CD4-positive, alpha-beta T cell treated with Interleukin-15 for 4 hours (primary cell): ENCODE measurements at regions not wholly inside any gene's neighbourhood (a gene's known extent, or its start where the extent isn't known, plus 50 kb on each side); places are given as distances from the start of the nearest gene placed in this dataset.

ENCODE experiments used
- DNase-seq: peaks from one replicate; pipeline ENCODE4 v3.0.0-alpha.2; 2020; ENCODE audit warnings: low spot score

- DNase-seq, result no peak
Observed at GRCh38 chr5:63726496-63726895, 235.7 kb downstream of the HTR1A start.

DNA sequence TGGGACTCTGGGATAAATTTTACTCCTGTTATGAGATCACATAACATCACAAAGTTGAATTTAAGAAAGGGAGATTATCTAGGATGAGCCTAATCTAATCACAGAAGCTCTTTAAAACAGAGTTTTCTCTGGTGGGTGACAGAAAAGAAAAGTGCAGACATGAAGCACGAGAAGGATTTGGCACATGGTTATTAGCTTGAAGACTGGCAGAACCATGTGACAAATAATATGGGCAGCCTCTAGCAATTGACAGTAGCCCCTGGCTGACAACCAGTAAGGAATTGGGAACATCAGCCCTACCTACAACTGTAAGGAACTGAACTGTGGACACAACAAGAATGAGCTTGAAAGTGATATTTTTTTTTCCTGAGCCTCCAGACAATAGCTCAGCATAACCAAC, 243.1 kb downstream of the HTR1A start:
- no peak for DNase-seq

DNA sequence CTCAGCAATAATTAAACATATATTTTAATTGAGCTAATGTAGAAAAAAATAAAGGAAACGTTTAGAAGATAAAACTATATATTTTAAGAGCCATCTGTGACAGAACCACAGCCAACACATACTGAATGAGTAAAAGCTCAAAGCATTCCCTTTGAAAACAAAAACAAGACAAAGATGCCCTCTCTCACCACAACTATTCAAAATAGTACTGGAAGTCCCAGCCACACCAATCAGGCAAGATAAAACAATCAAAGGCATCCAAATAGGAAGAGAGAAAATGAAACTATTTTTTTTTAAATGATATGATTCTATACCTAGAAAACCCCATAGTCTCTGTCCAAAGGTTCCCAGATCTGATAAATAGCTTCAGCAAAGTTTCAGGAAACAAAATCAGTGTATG, 262.0 kb downstream of the HTR1A start:
- no peak for DNase-seq

DNA sequence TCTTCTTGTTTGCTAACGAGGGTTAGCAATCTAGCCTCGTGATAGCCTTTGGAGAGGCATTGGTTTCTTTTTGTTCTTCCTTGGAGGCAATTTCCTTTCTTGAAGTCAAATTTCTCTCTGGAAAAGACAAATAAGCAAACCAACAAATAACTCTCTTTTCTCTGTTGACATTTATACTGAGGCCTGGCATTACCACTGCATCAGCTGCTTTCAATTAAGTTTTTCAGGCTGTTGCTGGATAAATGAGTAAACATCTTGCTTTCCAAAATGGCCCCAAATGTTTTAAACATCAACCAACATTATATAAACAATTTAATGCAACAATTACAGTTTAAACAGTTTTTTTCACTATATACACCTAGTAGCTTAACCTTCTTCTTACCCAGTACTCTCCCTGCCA, 264.4 kb downstream of the HTR1A start:
- no peak for DNase-seq

GRCh38 chr5:63690546-63690945, 271.7 kb downstream of the HTR1A start:
- no peak for DNase-seq

DNA sequence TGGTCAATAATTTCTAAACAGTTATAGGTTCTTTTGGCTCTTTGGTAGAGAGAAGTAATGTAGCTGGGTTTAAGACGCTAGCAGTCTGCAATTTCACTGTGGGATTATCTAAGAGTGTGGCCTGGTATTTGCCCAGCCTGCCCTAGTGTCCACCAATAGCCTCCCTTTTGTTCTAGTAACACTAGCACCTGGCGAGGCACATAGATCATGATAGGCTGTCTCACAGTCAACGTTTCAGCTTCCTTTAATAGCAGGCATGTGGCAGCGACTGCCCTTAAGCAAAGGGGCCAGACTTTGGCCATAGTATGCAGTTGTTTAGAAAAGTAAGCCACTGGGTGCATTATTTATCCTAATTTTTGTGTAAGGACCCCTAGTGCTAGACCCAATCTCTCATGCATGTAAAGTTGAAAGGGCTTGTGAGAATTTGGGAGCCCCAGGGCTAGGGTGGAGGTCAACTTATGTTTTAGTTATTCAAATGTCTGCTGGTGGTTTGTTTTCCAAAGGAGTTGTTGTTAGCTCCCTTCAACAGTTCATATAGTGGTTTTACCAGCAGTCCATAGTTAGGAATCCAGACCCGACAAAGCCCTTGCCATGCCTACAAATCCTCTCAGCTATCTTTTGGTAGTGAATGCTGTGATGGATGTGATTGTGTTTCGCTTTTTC, 274.3 kb downstream of the HTR1A start:
- no peak for DNase-seq

GRCh38 chr5:63686938-63687337, 275.3 kb downstream of the HTR1A start:
- DNase-seq, result no peak

DNA sequence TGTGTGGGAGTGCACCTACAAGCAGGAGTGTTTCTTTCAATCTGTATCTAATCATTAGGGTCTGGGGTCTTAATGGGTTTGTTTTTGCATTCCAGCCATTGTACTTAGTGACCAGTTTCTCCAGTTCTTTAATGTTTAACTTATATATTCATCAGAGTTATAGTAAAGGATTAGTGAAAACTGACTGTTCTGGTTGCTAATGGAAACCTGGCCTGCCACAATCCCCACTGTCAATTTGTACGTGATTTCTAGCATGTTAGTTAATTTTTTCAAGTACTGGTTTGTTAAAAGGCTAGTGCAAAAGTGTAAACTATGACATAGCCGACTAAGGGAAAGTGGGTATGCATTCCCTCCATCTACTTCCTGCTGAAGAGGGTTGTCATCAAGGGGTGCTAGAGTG, 276.1 kb downstream of the HTR1A start:
- DNase-seq, result no peak

DNA sequence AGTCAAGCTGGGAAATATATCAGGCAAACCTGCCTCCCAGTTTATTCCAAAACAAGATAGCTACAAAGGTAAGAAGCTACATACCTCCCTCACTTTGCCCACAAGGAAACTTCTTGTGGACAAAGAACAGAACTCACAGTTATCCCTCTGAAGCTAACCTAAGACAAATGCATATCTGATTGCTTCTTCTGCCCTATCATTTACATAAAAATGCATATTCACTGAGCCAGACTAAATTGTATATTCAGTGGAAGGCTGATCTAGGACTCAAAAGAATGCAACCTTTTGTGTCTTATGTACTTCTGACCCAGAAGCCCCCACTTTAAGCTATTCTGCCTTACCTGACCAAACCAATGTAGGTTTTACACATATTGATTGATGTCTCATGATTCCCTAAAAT, 276.8 kb downstream of the HTR1A start:
- no peak for DNase-seq

GRCh38 chr5:63674881-63675280, 287.4 kb downstream of the HTR1A start:
- no peak for DNase-seq

DNA sequence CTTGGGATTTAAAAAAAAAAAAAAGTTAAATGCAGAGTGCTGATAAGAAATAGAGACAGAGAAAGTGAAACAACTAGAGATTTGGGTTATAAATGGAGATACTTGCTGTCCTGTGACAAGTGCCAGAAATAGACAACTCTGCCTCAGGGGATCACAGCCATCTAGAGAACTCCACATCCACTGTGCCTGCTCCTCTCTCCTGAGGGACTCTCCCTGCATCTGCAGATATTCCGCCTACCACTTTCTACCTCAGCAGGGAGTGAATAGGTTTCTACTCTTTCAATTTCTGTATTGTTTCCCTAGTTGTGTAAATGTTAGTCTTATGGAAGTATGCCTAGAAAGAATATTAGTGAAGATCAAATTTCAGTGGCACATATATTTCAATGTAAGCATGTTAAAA, 307.2 kb downstream of the HTR1A start:
- no peak for DNase-seq

GRCh38 chr5:63650581-63650980, 311.7 kb downstream of the HTR1A start:
- no peak for DNase-seq

GRCh38 chr5:63648376-63648775, 313.9 kb downstream of the HTR1A start:
- no peak for DNase-seq

DNA sequence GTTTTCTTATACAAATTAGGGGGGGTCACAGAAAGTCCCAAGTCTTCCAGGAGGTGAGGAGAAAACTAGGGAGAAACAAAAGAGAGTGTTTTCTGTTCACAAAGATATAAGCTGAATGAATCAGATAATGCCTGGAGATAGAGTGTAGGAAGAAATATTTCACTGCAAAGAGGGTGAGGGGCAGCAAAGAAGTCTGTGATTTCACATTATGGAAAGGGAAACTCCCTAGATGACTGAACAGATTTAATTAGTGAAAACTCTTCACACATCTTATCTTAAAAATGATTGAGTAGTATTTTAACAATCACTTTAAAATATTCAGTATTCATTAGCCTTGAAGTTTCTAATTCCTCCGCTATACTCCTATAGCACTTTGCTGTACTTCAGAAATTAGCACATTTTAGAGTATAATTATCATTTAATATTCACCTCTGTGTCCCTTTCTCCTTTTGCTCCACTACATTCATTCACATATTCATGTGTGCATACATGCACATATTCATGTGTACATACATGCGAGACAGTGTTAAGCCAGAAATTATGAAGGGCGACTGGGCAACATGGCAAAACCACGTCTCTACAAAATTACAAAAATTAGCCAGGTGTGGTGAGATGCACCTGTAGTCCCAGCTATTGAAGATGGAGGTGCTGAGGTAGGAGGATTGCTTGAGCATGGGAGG, 332.2 kb downstream of the HTR1A start:
- no peak for DNase-seq

- no peak for DNase-seq
Observed at GRCh38 chr5:63613442-63613841, 348.8 kb downstream of the HTR1A start.

GRCh38 chr5:63603996-63604395, 358.2 kb downstream of the HTR1A start:
- no peak for DNase-seq

DNA sequence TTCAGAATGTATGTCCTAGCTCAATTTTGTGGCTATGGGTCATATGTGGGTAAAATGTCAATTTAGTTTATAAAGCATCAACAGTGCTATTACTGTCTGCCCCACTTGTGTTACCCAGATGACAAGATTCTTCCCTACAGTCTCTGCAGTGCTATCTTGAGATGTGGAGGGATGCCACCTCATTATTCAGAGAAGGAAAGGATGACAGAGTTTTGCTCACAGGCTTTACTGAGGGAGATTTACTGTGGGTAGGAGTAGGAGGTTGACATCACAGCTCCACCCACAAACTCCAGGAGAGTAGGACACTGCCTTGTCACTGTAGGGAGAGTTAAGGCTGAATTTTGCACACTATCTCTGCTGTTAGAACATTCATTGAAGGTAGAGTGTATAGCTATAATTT, 359.3 kb downstream of the HTR1A start:
- no peak for DNase-seq

DNA sequence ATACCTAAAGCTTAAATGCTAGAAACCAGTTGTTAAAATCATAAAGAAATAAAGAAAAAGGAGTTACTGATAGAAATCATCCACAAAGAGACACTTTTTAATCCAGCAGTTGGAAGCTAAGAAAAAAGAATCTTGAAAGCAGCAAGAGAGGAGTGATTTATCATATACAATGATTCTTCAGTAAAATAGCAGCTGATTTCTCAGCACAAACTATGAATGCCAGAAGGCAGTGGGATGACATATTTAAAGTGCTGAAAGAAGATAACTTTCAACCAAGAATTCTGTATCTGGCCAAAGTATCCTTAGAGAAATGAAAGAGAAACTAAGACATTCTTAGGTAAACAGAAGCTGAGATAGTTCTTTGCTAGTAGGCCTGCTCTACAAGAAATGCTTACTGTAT, 366.0 kb downstream of the HTR1A start:
- no peak for DNase-seq

DNA sequence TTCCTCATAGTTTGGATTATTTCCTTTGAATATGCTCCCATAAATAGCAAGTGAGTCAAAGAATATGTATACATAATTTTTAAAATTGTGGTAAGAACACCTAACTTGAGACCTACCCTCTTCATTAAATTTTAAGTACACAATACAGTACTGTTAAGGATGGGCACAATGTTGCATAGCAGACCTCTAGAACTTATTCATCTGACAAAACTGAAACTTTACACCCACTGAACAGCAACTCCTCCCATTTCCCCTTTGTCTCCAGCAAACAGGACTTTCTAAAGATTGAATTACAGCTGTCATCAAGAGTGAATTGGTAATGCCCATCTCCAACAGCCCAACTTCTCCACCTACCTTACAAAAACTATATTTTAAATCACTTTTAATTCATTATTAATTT, 388.9 kb downstream of the HTR1A start:
- DNase-seq, result no peak

GRCh38 chr5:63572740-63573139, 389.5 kb downstream of the HTR1A start:
- DNase-seq, result no peak

- no peak for DNase-seq
Observed at GRCh38 chr5:63570752-63571151, 391.5 kb downstream of the HTR1A start.

GRCh38 chr5:63564789-63565188, 397.5 kb downstream of the HTR1A start:
- no peak for DNase-seq

DNA sequence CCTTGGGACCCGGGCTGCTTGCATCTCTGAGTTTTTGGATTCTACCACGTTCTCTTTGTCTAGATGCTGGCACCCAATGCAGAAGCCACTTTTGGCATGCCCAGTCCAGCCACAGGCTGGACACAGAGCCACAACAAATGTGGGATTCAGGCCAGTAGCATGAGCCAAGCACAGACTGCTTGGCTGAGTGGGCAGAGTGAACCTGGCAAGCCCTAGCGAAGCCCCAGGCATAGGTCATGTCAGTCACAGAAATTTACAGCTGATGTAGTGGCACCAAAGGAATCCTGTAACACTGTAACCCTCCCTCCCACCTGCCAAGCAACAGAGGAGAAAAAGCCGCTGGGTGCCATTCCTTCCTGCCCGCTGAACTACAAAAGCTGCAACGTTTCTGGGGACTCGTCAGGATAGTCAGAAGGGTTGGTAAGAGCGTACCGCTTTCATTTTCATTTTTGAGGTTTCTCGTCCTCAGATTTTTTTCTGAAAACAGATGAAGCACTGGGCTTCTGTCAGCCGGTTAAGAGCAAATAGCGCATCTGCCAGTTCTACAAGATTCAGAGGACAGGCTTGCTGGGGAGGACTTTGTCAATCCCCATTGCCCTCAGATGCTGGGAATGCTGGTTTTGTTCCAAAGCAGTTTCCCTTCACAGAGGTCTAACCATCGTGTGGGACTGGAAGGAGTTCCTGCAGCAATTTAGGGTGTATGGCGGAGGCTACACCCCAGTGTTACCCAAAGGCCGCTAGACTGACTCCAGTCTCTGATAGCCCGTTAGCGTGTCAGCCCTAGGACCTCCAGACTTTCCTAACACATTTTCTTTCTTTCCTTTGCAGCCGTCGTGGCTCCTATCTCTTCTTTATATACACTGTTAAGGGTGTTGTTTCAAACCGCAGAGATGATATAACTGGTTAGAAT, 399.0 kb downstream of the HTR1A start:
- DNase-seq, result no peak
